SW 1271 (cell line): ENCODE measurements at regions not wholly inside any gene's neighbourhood (a gene's known extent, or its start where the extent isn't known, plus 50 kb on each side); places are given as distances from the start of the nearest gene placed in this dataset.

Experiments
- DNase-seq, 2 experiments: peaks; one replicate each; lab custom pipeline; 2025; lab: John Stamatoyannopoulos, UW

DNA sequence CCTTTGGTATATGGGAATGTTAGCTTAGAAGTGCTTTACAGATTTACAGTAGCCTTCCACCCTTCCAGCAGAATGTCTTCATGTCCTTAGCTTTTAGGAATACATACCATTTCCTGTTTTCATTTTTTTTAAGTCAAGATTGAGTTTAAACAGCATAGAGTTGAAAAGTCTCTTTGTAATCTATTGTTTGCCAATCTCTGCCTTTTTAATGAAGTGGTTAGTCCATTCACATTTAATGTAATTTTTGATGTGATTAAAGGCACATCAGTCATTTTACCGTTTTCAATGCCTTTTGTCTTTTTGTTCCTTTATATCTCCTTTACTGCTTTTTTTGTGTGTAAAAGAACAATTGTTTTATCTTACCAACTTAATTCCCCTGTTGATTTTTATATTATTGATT is 233.4 kb upstream of the SMIM21 start:
- DNase-seq, result no peak

DNA sequence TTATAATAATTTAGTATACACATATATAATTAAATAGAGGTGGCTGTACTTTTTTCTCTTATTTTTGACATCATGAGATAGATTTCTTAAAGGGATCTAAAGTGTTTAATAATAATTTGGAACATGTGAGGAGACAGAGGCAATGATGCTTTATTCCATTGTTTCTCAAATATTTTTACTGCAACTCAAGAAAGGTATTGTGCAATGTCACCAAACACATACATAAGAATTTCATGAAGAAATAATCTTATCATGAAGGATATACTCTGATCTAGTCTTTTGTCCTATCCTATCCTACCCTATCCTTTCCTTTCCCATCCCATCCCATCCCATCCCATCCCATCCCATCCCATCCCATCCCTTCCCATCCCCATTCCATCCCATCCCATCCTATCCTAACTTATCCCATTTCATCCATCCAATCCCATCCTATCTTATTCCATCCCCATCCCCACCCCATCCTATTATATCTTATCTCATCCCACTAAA is 232.1 kb upstream of the SMIM21 start:
- DNase-seq, result no peak

DNA sequence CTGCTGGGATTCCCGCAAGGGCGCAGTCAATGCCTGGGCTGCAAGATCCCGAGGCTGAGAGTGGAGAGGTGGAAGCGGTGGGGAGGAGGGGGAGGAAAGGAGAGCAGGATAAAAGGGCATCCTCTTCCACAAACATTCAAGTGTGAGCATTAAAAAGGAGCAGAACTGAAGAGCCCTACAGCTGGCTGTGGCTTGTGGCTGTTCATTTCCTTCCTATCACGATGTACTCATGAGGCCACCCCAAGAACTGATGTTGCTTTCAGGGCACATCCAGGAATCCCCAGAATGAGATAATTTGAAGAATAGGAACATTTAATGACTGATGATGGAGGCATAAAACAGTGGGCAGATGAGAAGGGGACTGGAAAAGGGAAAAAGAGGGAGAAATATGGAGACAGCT is 230.8 kb upstream of the SMIM21 start:
- no peak for DNase-seq

DNA sequence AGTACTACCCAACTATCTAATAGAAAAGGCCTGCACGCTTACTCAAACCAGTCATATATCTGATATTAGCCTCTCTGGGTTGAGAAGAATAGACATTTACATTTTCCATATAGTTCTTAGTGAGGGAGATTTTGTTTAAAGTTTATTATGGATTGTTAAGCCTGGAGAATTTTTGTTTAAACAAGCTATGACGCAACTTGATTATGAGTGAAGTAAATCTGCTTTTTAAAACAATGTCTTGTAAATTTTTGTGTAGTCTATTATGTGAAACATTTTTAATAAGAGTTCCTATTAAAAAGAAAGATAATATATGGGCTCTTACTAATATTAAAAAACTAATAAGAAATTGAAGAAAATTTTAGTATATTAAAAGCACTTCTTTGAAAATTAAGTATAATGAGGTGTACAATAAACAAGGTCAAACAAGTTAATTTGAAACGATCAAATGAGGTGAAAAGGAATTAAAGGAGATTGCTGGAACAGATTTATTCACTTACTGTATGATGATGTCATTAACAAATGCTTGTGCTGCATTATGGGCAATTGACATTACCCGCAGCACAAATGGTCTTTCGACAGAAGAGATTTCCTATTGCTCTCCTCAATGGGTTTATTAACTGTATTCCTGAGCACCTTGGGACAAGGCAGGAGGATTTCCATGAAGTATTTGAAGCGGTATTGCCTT is 229.2 kb upstream of the SMIM21 start:
- DNase-seq, result no peak

DNA sequence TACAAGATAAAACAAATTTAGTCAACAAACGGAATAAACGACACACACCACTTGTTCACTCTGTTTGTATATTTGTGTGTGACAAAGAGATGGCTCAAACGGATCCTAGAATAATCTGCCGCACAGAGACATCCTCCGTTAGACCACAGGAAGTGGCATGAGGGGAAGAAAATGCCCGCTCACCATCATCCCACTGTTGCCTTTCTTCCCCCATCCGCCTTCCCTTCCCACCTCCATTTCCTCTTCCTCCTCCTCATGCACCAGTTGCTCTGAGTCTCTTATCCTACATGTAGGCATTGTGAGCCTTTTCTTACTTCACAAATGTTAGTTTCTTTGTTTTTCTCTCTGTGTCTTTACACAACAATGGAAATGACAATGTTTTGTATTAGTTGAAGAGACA is 228.5 kb upstream of the SMIM21 start:
- no peak for DNase-seq

DNA sequence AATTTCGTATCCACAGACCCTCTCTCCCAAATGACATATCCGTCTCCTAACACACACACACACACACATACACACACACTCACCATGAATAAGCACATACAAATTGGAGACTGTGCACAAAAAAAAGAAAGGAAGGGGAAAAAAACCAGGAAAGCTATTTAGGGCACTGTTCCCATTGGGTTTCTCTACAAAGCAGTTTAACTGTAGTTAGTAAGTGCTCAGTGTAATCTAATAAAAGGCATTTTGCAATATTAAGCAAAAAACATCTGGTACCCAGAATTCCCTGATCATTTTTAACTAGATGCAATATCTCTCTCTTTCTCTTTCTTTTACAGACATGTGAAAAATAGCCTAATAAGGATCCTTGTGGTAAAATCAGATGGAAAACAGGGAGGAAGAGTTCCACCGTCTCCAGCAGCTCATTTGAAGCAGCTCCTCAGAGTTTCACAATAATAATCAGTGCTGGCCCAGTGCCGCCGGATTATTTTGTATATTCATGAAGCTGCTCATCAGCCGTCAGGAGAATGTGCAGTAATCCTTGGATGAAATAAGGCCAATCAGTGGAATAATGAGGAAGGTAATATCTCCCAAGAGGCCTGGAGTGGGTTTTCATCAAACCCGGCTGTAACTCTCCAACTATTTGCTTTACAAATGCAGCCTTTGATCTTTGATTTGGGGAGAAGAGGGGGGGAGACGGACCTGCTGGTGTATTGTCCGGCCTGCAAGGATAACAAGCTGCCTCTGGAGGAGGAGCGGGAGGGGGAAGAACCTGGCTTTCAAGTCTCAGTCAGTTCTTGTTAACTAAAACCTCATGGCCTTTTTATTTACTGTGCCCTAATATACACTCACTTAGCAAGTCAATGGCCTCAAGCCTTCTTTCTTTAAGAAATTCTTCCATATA is 227.6 kb upstream of the SMIM21 start:
- DNase-seq, result no peak

DNA sequence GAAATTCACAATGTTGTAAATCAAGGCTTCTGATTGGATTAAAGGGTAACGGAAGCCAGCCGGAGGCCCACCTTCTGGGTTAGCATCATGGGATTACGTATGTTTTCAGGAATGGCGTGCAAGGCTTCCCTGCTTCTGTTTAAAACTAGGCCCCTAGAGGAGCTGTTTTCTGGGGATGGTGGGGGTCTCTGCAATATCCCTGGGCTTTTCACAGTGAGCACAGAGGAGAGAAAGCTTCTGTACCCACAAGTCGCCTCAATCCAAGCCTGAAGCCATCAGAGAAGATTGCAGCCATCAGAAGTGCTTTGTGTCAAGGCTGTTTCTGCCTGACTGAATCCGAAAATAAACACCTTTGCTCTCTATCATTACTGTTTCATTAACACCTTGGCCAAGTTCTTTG is 226.9 kb upstream of the SMIM21 start:
- no peak for DNase-seq

DNA sequence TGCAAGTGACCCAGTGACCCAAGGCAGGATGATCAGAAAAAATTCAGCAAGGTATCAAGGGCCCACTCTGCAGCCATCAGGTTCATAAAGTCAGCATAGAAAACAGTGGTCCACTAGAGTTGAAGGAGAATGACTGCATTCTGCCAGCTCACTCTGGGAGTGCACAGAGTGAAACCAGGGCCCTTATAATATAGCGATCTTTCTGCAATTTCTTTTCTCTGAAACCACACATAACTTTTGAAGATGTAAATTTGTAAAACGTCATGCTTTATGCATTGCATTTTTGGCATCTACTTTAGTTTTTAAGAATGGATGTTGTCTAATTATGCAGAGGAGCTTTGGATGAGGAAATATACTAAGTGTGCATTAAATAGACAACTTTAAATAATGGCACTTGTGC is 225.0 kb upstream of the SMIM21 start:
- no peak for DNase-seq

DNA sequence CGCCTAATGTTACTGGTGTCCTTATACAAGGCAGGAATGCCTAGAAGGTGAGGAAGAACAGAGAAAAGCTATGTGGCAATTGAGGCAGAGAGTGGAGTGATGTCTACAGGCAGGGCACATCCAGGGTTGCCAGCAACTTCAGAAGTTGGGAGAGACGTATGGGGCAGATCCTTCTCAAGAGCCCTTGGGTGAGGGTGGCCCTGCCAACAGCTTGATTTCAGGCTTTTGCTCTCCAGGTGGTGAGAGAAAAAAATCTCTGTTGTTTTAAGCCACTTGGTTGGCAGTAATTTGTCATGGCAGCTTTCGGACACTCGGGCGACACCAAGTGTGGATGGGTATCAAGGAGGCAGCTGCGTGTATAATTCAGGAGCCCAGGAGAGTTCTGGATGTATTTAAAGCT is 217.4 kb upstream of the SMIM21 start:
- DNase-seq, result no peak

DNA sequence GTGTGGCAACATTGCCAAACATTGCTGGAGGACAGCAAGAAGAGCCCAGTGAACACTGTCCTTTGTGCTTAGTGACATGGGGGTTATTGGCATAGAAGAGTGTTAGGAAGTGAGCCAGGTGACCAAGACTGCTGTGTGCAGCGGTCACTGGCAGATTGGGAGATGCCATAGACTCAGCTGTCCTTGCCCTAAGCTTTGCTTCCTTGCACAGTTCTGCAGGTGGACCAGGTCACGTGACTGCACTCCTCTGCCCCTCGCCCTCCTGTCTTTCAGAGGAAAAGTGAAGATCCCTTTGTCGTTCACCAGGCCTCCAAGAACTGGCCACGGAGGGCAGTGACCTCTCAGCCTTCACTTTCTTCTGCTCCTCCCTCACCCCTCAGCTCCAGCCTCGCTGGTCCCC is 215.6 kb upstream of the SMIM21 start:
- DNase-seq, result no peak

DNA sequence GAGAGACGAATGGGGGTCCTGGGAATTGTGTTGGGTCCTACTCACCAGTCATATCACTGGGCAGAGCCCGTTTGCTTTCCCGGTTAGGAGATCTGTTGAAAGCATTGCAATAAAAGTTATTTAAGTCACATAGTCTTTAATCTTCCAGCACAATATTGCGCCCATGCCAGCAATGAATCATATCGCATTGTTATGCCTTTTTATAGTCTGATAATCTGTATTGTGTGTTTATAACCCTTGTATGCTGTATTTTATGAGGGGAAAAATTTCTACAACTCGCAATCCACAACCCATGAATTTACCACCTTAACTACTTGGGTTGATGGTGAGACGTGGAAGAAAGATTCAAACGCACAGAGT is 211.9 kb upstream of the SMIM21 start:
- no peak for DNase-seq

DNA sequence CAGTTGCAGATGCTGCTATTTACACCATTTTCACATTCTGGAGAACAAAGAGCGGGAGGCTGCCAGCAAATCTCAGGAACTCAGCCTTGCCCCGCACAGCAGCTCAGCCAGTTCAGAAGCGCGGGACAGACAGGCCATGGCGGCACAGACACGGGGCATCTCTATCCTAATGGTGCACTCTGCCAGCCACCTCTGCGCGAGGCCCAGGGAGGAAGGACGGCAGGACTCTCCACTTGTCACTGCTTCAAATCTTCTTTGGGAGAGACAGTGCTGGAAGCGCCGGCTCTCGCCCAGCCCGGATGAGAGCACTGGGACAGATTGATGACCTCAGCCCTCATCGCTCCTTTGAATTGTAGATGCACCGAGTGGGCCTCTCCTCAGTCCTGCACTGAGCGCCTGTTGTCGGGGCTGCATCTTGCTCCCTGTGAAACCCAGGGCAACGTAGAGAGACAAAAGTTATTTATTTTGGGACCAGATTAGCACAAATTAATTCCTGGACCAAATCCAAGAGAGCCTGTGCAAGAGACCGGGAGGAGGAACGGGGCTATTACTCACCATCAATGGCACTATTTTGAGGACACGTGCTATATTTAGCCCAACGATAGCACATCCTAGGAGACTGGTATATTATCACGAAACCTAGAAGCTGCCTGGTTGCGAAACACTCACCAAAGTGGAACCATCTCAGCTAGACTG is 211.4 kb upstream of the SMIM21 start:
- DNase-seq, result no peak

DNA sequence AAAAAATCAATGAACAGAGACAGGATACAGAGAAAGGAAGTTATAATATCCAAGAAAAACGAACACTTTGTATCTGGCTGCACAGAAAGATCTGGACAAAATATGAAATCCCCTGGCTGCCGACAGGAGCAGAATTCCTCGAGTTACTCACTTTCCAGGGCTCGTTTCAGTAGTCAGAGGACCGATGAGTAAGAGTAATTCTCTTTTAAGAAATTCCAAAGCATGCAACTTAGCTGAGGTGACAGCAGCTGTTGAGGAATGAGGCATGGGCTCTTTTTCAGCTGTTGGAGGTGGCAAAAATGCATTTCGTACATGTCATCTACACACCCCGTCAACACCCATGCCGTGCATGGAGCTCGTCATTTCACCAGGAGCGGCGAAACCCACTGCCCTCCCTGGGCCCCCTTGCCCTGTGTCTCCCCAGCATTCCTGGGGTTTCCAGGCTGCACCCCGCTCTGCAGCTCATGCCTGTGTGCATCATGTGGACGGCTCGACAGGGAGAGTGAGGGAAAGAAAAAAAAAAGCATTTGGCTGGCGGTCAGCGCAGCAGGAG is 210.8 kb upstream of the SMIM21 start:
- no peak for DNase-seq

DNA sequence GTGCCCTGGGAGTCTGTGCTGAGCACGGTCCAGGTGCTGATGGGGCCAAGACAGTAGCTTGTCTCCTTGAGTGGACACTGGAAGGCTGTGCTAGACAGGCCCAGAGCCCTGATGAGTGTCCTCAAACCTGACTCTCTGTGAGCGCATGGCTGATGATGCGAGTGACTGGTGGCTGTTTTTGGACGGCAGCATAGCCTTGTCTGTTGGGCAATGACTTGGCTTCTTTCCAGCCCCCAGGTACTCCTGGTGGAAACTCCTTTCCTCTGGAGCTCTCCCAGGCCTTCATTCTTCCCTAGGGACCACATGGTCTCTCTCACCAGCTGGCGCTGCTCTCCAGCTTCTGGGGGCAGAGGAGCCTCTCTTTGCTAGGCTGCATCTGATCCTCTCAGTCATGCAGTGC is 207.6 kb upstream of the SMIM21 start:
- no peak for DNase-seq

DNA sequence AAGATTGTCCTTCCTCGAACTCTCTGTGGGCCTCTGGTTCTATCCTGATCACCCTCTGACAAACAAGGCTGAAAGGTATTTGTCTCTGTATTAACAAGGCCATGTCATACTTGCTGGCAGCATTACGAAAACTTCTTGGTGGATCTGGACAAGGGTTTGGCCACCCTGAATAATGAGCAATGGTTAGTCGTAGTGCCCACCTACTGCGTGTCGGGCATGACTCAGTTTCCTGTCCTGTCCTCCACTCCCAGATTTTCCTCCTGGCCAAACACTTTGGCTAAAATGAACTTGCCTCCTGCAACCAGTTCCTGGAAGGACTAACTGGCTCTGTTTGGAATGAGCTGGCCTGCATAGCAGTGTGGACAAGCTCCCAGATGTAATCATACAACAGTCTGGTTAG is 198.5 kb upstream of the SMIM21 start:
- DNase-seq, result no peak

DNA sequence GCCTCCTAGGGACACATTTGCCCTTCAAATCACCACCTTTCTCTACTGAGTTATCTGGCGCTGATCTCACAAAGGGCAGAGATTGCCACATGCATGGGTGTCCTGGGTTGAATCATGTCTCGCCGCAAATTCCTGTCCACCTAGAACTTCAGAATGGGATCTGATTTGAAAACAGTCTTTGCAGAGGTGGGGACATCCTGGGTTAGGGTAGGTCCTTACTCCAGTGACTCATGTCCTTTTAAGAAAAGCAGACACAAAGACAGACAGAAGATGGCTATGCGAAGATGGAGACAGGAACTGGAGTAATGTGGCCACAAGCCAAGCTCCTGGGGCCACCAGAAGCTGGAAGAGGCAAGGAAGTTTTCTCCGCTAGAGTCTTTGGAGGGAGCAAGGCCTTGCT is 197.4 kb upstream of the SMIM21 start:
- no peak for DNase-seq

DNA sequence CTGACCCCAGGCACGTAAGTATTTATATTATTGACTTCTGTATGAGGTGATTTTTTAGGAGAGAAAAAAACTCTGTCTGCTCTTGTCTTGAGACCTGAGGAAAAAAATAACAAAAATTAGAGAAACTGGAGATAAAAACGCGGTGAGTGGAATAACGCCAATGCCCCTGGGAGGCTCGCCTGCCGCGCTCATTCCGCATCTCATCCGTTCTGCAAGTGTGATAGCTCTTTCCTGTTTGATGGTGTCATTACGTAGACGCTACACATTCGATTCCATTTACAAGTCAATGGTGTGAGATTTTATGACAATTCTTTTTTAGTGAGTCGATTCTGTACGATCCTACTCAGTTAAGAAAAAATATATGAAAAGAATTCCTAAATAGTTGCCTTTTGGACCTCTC is 194.3 kb upstream of the SMIM21 start:
- no peak for DNase-seq

DNA sequence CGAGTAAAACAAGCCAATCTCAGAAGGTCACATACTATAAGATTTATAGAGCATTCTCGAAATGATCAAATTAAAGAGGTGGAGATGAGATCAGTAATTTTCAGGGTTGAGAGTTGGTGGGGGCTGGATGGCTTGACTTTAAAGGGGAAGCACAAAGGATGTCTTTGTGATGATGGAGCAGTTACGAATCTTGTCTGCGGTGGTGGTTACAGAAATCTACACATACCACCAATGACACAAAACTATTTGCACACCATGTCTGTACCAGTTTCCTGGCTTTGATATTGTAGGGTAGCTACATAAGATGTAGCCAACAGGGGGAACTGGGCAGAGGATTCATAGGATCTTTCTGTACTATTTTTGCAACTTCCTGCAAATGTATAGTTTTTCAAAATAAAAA is 190.6 kb upstream of the SMIM21 start:
- DNase-seq, result no peak

DNA sequence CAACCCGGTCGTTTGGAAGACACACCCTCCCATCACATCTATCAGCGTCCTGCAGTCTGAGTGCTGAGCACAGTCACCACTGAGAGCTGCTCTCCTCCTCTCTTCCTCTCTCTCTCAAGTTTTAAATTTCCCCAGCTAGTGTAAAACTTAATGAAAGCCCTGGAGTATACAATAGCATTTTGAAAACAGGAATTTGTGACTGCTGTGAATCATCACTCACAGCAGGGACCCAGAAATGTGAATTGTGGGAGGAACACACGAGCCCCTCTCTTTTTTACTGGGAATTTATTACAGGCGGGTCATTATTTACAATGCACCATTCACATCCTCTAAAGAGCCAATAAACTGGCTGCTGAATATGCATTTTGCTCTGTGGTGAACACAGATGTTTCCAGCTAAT is 185.0 kb upstream of the SMIM21 start:
- no peak for DNase-seq

DNA sequence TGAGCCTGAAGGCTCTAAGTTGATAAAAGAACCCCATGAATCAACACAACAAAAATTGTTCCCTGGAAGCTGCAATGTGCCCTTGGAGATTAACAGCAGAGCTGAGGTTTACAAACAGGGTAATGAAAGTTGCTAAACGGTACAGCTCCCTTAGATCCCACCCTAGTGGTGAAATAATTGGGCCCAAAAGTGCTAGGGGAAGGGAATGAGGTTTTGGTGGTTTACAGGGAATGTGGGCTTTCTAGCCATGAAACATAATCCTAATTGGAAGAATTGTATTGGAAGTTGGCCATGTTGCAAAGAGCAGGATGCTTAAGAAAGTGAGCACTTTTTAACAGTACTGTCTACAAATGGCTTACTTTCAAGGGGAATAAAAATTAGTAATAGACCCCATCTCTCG is 180.2 kb upstream of the SMIM21 start:
- no peak for DNase-seq

DNA sequence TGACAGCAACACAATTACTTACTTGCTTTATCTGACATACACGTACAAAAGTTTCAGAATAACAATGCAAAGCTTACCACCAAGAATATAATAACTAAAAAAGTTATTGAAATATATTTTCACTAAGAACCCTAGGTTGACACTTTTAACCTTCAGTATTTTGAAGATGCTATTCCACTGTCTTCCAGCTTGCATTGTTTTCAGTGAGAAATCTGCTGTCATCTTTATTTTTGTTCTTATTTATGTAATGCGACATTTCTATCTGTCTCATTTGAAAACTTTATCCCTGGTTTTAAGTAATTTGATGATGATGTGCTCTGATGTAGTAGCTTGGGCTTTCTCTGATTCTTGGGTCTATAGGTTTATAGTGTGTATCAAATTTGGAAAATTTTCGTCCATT is 165.0 kb upstream of the SMIM21 start:
- no peak for DNase-seq

DNA sequence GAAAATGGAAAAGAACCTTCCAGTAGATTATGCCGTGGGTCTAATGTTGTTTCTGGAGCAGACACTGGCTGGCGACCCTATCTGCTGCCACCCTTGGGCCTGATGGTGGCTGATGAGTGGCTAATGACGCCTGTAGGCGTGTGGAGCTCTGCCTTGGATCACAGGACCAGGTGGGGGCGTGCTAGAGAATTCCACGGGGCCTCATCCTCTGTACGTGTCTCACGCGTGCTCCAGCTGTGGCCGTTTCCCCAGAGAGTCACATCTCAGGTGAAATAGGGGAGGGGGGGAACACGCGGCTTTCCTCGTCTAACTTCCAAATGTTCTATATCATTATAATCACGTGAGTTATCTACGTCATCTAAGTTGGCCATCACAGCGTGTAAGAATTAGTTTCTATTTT is 160.9 kb upstream of the SMIM21 start:
- no peak for DNase-seq

DNA sequence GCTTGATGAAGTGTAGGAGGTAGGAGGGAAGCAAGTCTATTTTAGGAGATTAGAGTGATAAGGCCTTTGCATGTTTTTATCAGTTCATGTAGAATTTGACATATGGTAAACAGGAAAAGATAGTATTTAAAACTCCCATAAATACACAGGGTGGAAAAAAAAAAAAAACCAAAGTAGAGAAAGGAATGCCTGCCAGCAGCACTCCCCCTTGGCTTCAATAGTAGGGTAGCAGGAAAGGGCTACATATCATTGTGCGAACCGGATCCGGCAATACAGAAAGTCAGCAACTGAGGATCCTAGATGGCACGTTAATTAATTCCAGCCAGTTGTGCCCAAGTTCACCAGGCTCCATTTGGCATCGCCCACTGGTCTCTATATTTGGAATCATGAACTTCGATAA is 159.6 kb upstream of the SMIM21 start:
- no peak for DNase-seq
